Panc1 (cell line): ENCODE measurements at regions not wholly inside any gene's neighbourhood (a gene's known extent, or its start where the extent isn't known, plus 50 kb on each side); places are given as distances from the start of the nearest gene placed in this dataset.

Experiments used
- ATAC-seq: fragments of 200-7000 bp; cut with Tn5 transposase; 2 replicates; pipeline ENCODE4 v1.9.1; 2020; ENCODE audit warnings: mild to moderate bottlenecking, moderate library complexity
- BruUV-seq: library from RNA; stranded (reverse); fragments of 400-500 nt; replicated peaks from 2 replicates; lab custom pipeline; 2021; lab: Mats Ljungman, UMichigan
- CTCF ChIA-PET: fragments of 300-600 bp; sonication (Branson Sonifier 250); formaldehyde crosslinking; loops from one replicate; lab custom pipeline; 2022; ENCODE audit warnings: antibody characterized with exemption; lab: Charles Lee
- POLR2A ChIA-PET: fragments of 300-600 bp; sonication (Branson Sonifier 250); formaldehyde crosslinking; loops from one replicate; lab custom pipeline; 2022; ENCODE audit warnings: antibody characterized with exemption; lab: Charles Lee
- DNase-seq: peaks from one replicate; pipeline ENCODE4 v3.0.0-alpha.2; 2010; ENCODE audit warnings: low read depth, low spot score
- H3K27ac ChIP-seq: 2 replicates; pipeline ENCODE4 v1.5.1; 2011; ENCODE audit warnings: mild to moderate bottlenecking, low read length, inconsistent platforms
- H3K27me3 ChIP-seq: fragments of 200-500 bp; sonication (Bioruptor generic); 2 replicates; pipeline ENCODE4 v1.6.0; 2014; ENCODE audit warnings: low read length, inconsistent platforms; ENCODE audit not compliant: control insufficient read depth, insufficient read depth
- H3K36me3 ChIP-seq: fragments of 200-500 bp; sonication (Bioruptor generic); 2 replicates; pipeline ENCODE4 v1.5.1; 2014; ENCODE audit warnings: inconsistent platforms, mild to moderate bottlenecking, low read length, moderate library complexity; ENCODE audit not compliant: control insufficient read depth, insufficient read depth
- H3K4me1 ChIP-seq: 2 replicates; pipeline ENCODE4 v1.5.1; 2011; ENCODE audit warnings: inconsistent platforms, mild to moderate bottlenecking, low read length, moderate library complexity; ENCODE audit not compliant: control insufficient read depth, insufficient read depth
- H3K4me3 ChIP-seq, 2 experiments: 2 replicates each; pipeline ENCODE4 v1.5.1; 2011 to 2012; ENCODE audit warnings: low read depth in 2 of 2, low read length in 2 of 2, mild to moderate bottlenecking in 2 of 2, inconsistent platforms in 1 of 2, moderate library complexity in 1 of 2
- H3K9me3 ChIP-seq: fragments of 200-500 bp; sonication (Bioruptor generic); 2 replicates; pipeline ENCODE4 v1.5.1; 2014; ENCODE audit warnings: low read depth, mild to moderate bottlenecking, inconsistent platforms, low read length, moderate library complexity; ENCODE audit not compliant: control insufficient read depth, insufficient read depth
- CTCF ChIP-seq: fragments of 450-650 bp; IDR thresholded peaks from 2 replicates; pipeline ENCODE4 v1.5.1; 2017; ENCODE audit warnings: mild to moderate bottlenecking
- POLR2AphosphoS5 ChIP-seq: IDR thresholded peaks from 2 replicates; pipeline ENCODE4 v1.6.1; 2012; ENCODE audit warnings: mild to moderate bottlenecking, low read depth, low read length, moderate library complexity
- REST ChIP-seq, 2 experiments: IDR thresholded peaks; 2 replicates each; pipeline ENCODE4 v1.6.1; 2011 to 2012; ENCODE audit warnings: low read depth in 2 of 2, control low read depth in 1 of 2, low read length in 1 of 2, mild to moderate bottlenecking in 1 of 2, moderate library complexity in 1 of 2; ENCODE audit not compliant: insufficient read depth in 1 of 2
- SIN3A ChIP-seq: IDR thresholded peaks from 2 replicates; pipeline ENCODE4 v1.6.1; 2012; ENCODE audit warnings: low read depth, mild to moderate bottlenecking, low read length, moderate library complexity, borderline replicate concordance; ENCODE audit not compliant: insufficient read depth
- TCF7L2 ChIP-seq: IDR thresholded peaks from 2 replicates; pipeline ENCODE4 v1.6.1; 2011; ENCODE audit warnings: mild to moderate bottlenecking, low read depth, low read length, inconsistent platforms
- in situ Hi-C: cut with HindIII; loops from 2 replicates; pipeline ENCODE4 v1.10.0; 2016; ENCODE audit warnings: low sequenced_read_pairs, low pct_unique_long_range_greater_than_20kb
- intact Hi-C: fragments of 100-400 bp; cut with micrococcal nuclease; formaldehyde crosslinking; loops from one replicate; pipeline ENCODE4 v1.10.0; 2022; ENCODE audit not compliant: unreplicated experiment

DNA sequence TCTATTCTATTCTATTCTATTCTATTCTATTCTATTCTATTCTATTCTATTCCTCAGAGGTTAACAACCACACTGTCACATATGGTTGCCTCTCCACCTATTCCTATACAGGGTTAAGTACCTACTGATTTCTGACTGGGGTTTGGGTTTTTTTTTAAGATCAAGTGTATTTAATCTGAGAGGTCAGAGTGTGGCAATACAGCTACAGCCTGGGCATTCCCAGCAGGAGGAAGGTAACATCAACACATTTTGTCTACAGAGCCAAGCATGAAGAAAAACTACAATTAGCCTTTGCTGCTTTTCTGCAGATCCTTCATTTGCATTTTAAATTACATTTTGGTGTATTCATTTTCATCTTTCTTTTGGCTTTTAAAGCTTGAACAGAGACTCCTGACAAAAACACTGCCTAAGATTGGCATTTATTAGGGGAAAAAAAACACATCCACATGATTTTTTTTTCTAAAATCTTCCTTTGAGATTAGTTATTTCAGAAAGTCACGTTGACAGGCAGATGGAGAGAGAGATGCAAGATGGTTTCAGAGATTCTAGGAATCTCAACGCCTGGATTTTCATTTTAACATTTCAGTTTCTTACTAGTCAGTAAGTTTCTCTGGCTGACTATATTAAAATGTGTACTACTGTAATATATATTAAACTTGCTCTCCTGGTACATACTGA is 255.9 kb upstream of the TET2 start:
- ChIA-PET POLR2A (no interaction called here), CTCF (no interaction called here)
- no TSS peak for BruUV-seq
- Histone ChIP-seq H3K27ac (no peak overlapping the region), H3K4me1 (no peaks in the 10 kb centered on the region), H3K4me3 (no peak overlapping the region), H3K27me3 (no peaks in the 10 kb centered on the region), H3K36me3 (no peaks in the 10 kb centered on the region), H3K9me3 (no peaks in the 10 kb centered on the region)
- TF ChIP-seq POLR2AphosphoS5 (no peak), REST (IDR thresholded peaks at IDR 0.05; ENCODE audit: insufficient read depth in 1 of 2, low read depth in 2 of 2, low read length in 1 of 2) (no peak), CTCF (no peak), SIN3A (no peak), TCF7L2 (no peak)
- intact Hi-C loops (no loop called here), in situ Hi-C loops (no loop called here)
- no peak for ATAC-seq
- DNase-seq: no peak

DNA sequence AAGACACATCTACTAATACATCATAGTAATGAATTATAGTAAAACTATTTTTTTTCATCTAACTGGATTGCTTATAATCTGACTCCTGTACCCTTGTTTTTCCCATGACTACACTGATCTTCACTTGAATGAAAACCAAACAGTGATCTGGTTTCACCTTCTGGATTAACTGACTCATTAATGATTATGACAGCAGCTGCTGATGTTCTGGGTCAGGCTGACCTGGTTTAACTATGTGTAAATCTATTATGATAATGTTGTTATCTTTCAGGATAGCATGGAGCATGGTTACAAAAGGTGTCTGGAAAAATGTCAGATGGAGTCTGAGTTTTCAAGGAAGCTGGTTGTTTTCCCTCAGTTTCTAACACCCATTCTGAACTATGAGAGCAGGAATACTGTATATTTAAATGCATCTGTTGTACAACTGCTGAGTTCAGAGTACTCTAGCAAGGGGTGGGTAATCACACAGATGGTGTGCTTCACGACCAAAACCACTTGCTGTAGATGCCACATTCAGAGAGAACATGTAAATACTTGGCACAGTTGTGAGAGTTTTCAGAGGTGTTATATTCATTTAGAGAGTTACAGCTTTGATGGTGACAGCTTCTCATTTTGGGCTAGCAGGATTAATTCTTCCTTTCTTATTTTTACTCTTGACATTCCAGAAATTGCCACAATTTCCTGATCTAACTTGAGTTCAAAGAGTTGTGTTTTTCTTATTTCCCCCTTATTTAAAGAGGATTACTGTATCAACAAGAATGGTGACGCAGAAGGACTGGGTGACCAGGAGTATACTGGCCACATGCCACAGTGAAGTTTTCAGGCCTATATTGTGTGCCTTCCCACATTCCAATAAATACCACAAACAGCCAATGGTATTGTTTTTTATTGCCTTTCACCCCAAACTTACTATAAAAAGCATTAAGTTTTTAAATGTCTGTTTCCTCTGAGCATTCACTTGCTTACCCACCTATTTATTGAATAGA is 249.7 kb upstream of the TET2 start:
- Histone ChIP-seq H3K4me1 (no peaks in the 10 kb centered on the region), H3K4me3 (no peak overlapping the region), H3K27me3 (no peaks in the 10 kb centered on the region), H3K27ac (no peak overlapping the region), H3K9me3 (no peaks in the 10 kb centered on the region), H3K36me3 (no peaks in the 10 kb centered on the region)
- DNase-seq (no peak), ATAC-seq (no peak)
- TF ChIP-seq TCF7L2: no peak
- TF ChIP-seq SIN3A: no peak
- no peak for TF ChIP-seq REST (IDR thresholded peaks at IDR 0.05; ENCODE audit: insufficient read depth in 1 of 2, low read depth in 2 of 2, low read length in 1 of 2)
- no peak for TF ChIP-seq CTCF
- TF ChIP-seq POLR2AphosphoS5: no peak
- CTCF ChIA-PET: no interaction called here
- POLR2A ChIA-PET: interaction anchor here (0.6 kb wide), 1 partner anchor 900 kb away, joined by 6 read pairs; no protein-coding TSS in a partner anchor
- intact Hi-C loops (no loop called here), in situ Hi-C loops (no loop called here)
- no TSS peak for BruUV-seq
